PC-9 (cell line): ENCODE measurements at regions not wholly inside any gene's neighbourhood (a gene's known extent, or its start where the extent isn't known, plus 50 kb on each side); places are given as distances from the start of the nearest gene placed in this dataset.

Experiments used
- BruUV-seq: library from RNA; stranded (reverse); fragments of 400-500 nt; replicated peaks from 2 replicates; lab custom pipeline; 2021; lab: Mats Ljungman, UMichigan
- CTCF ChIA-PET: fragments of 300-600 bp; sonication (Branson Sonifier 250); formaldehyde crosslinking; loops from one replicate; lab custom pipeline; 2022; ENCODE audit warnings: antibody characterized with exemption; lab: Charles Lee
- POLR2A ChIA-PET: fragments of 300-600 bp; sonication (Branson Sonifier 250); formaldehyde crosslinking; loops from one replicate; lab custom pipeline; 2022; ENCODE audit warnings: antibody characterized with exemption; ENCODE audit not compliant: unreplicated experiment; lab: Charles Lee
- DNase-seq, 2 experiments: peaks; one replicate each; pipeline versions ENCODE4 v3.0.0 to v3.0.0-alpha.2; 2015 to 2022; ENCODE audit warnings: mixed read lengths in 1 of 2
- H2AFZ ChIP-seq: fragments of 200-600 bp; sonication (generic); 2 replicates; pipeline ENCODE4 v1.8.1; 2017; ENCODE audit warnings: antibody characterized with exemption
- H3F3A ChIP-seq: fragments of 200-600 bp; sonication (generic); 2 replicates; pipeline ENCODE4 v1.8.1; 2017; ENCODE audit warnings: antibody characterized with exemption, mild to moderate bottlenecking, low read depth; ENCODE audit not compliant: insufficient read depth
- H3K27ac ChIP-seq: fragments of 200-600 bp; sonication (generic); 2 replicates; pipeline ENCODE4 v1.6.1; 2016; ENCODE audit warnings: mixed run types
- H3K27me3 ChIP-seq: fragments of 200-600 bp; sonication (generic); 2 replicates; pipeline ENCODE4 v1.6.1; 2016; ENCODE audit warnings: low read depth, mixed run types; ENCODE audit not compliant: insufficient read depth
- H3K36me3 ChIP-seq: fragments of 200-600 bp; sonication (generic); 2 replicates; pipeline ENCODE4 v1.6.1; 2016; ENCODE audit warnings: low read depth, mixed run types
- H3K4me1 ChIP-seq: fragments of 200-600 bp; sonication (generic); replicated peaks from 2 replicates; pipeline ENCODE4 v1.6.1; 2016; ENCODE audit warnings: mixed run types; ENCODE audit not compliant: insufficient read depth
- H3K4me2 ChIP-seq: fragments of 200-600 bp; sonication (generic); 2 replicates; pipeline ENCODE4 v1.6.1; 2017; ENCODE audit warnings: mixed run types
- H3K4me3 ChIP-seq: fragments of 200-600 bp; sonication (generic); 2 replicates; pipeline ENCODE4 v1.6.1; 2016; ENCODE audit warnings: mixed run types
- H3K79me2 ChIP-seq: fragments of 200-600 bp; sonication (generic); 2 replicates; pipeline ENCODE4 v1.6.1; 2017; ENCODE audit warnings: low read depth, mixed run types
- H3K9me2 ChIP-seq: fragments of 200-600 bp; sonication (generic); 2 replicates; pipeline ENCODE4 v1.8.1; 2017; ENCODE audit warnings: mild to moderate bottlenecking; ENCODE audit not compliant: insufficient read depth
- H3K9me3 ChIP-seq: fragments of 200-600 bp; sonication (generic); 2 replicates; pipeline ENCODE4 v1.8.1; 2016; ENCODE audit warnings: low read depth; ENCODE audit not compliant: insufficient read depth
- H4K20me1 ChIP-seq: fragments of 200-600 bp; sonication (generic); 2 replicates; pipeline ENCODE4 v1.8.1; 2017; ENCODE audit not compliant: insufficient read depth
- EZH2 ChIP-seq: fragments of 200-600 bp; sonication (generic); IDR thresholded peaks from 2 replicates; pipeline ENCODE4 v1.8.0; 2017; ENCODE audit warnings: antibody characterized with exemption, low read depth
- intact Hi-C: fragments of 100-400 bp; cut with micrococcal nuclease; formaldehyde crosslinking; loops from one replicate; pipeline ENCODE4 v1.10.0; 2022; ENCODE audit not compliant: unreplicated experiment
- TF ChIP-seq, protein P1 (sequence below): fragments of 200-600 bp; sonication (generic); conservative IDR thresholded peaks from 2 replicates; pipeline ENCODE4 v1.6.1; 2017; ENCODE audit warnings: mixed run types, antibody characterized with exemption, mild to moderate bottlenecking, moderate library complexity

DNA sequence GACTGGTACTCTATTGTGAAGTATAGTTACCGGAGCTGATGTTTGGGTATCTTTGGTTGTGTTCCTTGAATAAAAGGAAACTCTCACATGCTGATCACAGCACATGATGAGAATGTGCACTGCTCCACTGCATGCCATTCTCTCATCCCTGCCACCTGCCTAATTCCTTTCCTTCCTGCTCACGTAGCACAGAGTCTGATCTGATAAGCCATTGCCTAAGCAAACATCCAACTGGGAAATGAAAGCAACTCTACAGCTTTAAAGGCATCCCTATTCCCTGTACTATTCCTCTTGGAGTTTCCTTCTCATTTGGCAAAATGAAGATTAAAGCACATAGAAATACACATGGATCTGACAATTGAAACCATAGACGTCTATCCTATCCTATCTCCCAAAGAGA lies 359.8 kb downstream of the C3orf38 start:
- Histone ChIP-seq H3K79me2 (no peaks in the 10 kb centered on the region), H3K4me3 (no peak overlapping the region), H3F3A (no peaks in the 10 kb centered on the region), H3K4me1 (no peaks in the 10 kb centered on the region), H3K27me3 (no peaks in the 10 kb centered on the region), H3K36me3 (no peaks in the 10 kb centered on the region), H4K20me1 (no peaks in the 10 kb centered on the region), H3K9me2 (no peaks in the 10 kb centered on the region), H3K9me3 (no peaks in the 10 kb centered on the region), H3K27ac (no peak overlapping the region), H3K4me2 (no peak overlapping the region), H2AFZ (no peak overlapping the region; the same call in 1 of the 2 replicates)
- no peak for DNase-seq
- BruUV-seq, result no TSS peak
- TF ChIP-seq, protein P1, sequence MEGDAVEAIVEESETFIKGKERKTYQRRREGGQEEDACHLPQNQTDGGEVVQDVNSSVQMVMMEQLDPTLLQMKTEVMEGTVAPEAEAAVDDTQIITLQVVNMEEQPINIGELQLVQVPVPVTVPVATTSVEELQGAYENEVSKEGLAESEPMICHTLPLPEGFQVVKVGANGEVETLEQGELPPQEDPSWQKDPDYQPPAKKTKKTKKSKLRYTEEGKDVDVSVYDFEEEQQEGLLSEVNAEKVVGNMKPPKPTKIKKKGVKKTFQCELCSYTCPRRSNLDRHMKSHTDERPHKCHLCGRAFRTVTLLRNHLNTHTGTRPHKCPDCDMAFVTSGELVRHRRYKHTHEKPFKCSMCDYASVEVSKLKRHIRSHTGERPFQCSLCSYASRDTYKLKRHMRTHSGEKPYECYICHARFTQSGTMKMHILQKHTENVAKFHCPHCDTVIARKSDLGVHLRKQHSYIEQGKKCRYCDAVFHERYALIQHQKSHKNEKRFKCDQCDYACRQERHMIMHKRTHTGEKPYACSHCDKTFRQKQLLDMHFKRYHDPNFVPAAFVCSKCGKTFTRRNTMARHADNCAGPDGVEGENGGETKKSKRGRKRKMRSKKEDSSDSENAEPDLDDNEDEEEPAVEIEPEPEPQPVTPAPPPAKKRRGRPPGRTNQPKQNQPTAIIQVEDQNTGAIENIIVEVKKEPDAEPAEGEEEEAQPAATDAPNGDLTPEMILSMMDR, result no peak
- no peak for TF ChIP-seq EZH2
- intact Hi-C loops, result no loop called here
- CTCF ChIA-PET, result no interaction called here
- POLR2A ChIA-PET, result interaction anchor here (0.5 kb wide), 1 partner anchor 8 kb away, joined by 6 read pairs; no protein-coding TSS in a partner anchor

DNA sequence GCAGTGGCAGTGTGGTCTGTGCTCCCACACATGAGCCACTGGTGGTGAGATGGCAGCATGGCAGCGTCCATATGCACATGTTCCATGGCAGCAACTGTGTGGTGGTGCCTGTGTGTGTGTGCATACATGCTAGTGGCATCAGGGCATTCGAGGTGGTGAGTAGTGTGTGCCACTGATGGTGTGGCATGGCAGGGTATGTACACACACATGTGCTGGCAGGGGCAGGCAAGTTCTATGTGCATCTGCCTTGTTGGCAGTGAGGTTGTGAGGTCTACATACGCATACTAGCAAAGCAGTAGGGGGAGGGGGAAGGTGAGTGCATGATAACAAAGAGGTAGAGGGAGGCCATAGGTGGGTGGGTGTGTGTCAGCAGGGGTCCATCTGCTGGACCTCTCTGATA lies 378.7 kb downstream of the C3orf38 start:
- CTCF ChIA-PET, result no interaction called here
- H2AFZ ChIP-seq, result no peak overlapping the region

DNA sequence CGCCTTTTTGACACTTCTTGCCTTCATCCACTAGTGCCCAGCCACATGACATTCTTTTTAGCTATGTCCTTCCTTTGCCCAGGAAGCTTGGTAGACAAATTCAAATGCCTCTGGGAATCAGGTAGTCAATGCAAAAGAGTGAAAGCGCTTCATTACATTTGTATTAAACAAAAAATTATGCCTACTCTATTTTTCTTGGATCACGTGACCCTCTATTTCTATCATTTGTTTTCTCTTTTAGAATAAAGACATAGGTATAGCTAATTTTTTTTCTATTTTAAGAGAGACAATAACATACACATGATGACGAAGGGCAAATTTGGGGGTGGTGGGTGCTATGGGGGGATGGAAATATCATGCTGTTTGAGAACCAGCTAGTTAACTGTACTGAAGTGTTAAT lies 384.8 kb downstream of the C3orf38 start:
- no peak overlapping the region for H3K27ac ChIP-seq
- no peaks in the 10 kb centered on the region for H3K4me1 ChIP-seq
- no peak overlapping the region for H3K4me2 ChIP-seq
- no peak for TF ChIP-seq EZH2
- TF ChIP-seq, protein P1, result no peak
- no peak overlapping the region for H3K4me3 ChIP-seq
- H2AFZ ChIP-seq, result no peak overlapping the region
- ChIA-PET CTCF (no interaction called here), POLR2A (no interaction called here)
- H3K9me3 ChIP-seq, result no peaks in the 10 kb centered on the region
- no peaks in the 10 kb centered on the region for H4K20me1 ChIP-seq
- H3K27me3 ChIP-seq, result no peaks in the 10 kb centered on the region
- no TSS peak for BruUV-seq
- H3F3A ChIP-seq, result no peaks in the 10 kb centered on the region
- no peak for DNase-seq
- no peaks in the 10 kb centered on the region for H3K9me2 ChIP-seq
- H3K79me2 ChIP-seq, result no peaks in the 10 kb centered on the region
- no peaks in the 10 kb centered on the region for H3K36me3 ChIP-seq
- intact Hi-C loops, result no loop called here

More for the DNA sequence above, 378.7 kb downstream of the C3orf38 start:
- no peak overlapping the region for H3K4me2 ChIP-seq
- H3K9me2 ChIP-seq, result no peaks in the 10 kb centered on the region
- no peaks in the 10 kb centered on the region for H3K36me3 ChIP-seq
- TF ChIP-seq, protein P1, result no peak
- no peak for TF ChIP-seq EZH2
- no peaks in the 10 kb centered on the region for H4K20me1 ChIP-seq
- H3K27ac ChIP-seq, result no peak overlapping the region
- H3K4me3 ChIP-seq, result no peak overlapping the region
- H3F3A ChIP-seq, result no peaks in the 10 kb centered on the region
- no peaks in the 10 kb centered on the region for H3K4me1 ChIP-seq
- no peak for DNase-seq
- H3K9me3 ChIP-seq, result no peaks in the 10 kb centered on the region
- intact Hi-C loops, result no loop called here
- no peaks in the 10 kb centered on the region for H3K79me2 ChIP-seq
- BruUV-seq, result no TSS peak
- POLR2A ChIA-PET, result no interaction called here
- no peaks in the 10 kb centered on the region for H3K27me3 ChIP-seq
